Endothelial cell (in vitro differentiated cells): ENCODE measurements at regions not wholly inside any gene's neighbourhood (a gene's known extent, or its start where the extent isn't known, plus 50 kb on each side); places are given as distances from the start of the nearest gene placed in this dataset.

Experiments used
- DNase-seq: peaks from one replicate; pipeline ENCODE4 v3.0.0; 2021; ENCODE audit warnings: low spot score
- H3K27ac Mint-ChIP-seq: one replicate; pipeline ENCODE4 v1.8.0; 2021; ENCODE audit warnings: mixed read lengths, inconsistent platforms; ENCODE audit not compliant: unreplicated experiment
- H3K27me3 Mint-ChIP-seq: one replicate; pipeline ENCODE4 v1.8.0; 2021; ENCODE audit warnings: mild to moderate bottlenecking, moderate library complexity, mixed read lengths, inconsistent platforms; ENCODE audit not compliant: unreplicated experiment
- H3K36me3 Mint-ChIP-seq: one replicate; pipeline ENCODE4 v1.8.0; 2021; ENCODE audit warnings: mild to moderate bottlenecking, low read depth, mixed read lengths, inconsistent platforms; ENCODE audit not compliant: unreplicated experiment
- H3K4me1 Mint-ChIP-seq: one replicate; pipeline ENCODE4 v1.8.0; 2021; ENCODE audit warnings: mild to moderate bottlenecking, mixed read lengths, inconsistent platforms; ENCODE audit not compliant: unreplicated experiment
- H3K4me3 Mint-ChIP-seq: one replicate; pipeline ENCODE4 v1.8.0; 2021; ENCODE audit warnings: mild to moderate bottlenecking, mixed read lengths, inconsistent platforms; ENCODE audit not compliant: unreplicated experiment
- H3K9me3 Mint-ChIP-seq: one replicate; pipeline ENCODE4 v1.8.0; 2021; ENCODE audit warnings: mixed read lengths, inconsistent platforms; ENCODE audit not compliant: unreplicated experiment
- TF ChIP-seq, protein P1 (sequence below): fragments of 200-600 bp; sonication (generic); IDR thresholded peaks from one replicate; pipeline ENCODE4 v1.5.0; 2021; ENCODE audit warnings: antibody characterized with exemption; ENCODE audit not compliant: unreplicated experiment

DNA sequence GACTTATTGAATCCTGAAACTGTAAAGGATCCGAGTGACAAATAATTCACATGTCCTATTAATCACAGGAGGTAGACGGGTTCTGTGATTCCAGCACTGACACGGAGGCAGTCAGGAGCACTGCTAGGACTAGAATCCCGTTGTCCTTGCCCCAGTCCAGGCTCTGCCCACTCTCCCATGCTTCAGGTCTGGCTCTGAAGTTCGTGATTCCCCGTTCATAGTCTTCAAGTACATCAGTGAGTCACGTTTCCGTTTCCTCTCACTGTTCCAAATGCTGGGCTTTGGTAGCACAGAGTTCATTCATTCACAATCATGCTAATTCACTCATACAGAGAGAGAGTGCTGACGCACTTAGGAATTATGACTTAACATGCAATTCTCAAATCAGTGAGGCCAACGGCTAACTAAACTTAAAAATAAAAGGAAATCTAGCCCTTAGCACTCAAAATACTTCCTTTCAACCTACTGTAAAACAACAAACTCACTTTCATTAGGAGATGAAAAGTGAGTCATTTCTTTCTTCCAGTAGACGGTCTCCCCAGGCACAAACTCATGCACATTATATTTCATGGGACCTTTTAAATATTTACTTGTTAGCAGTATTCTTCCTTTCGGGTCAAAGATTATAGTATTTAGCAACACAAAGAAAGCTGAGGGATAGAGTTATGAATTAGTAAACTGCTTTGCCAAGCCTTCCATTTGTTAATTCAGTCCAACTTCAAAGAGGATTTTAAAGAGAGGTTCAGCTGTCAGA lies 94.0 kb upstream of the NHSL1 start:
- H3K4me3 Mint-ChIP-seq = peak overlapping the region; percentile 44
- TF ChIP-seq, protein P1, sequence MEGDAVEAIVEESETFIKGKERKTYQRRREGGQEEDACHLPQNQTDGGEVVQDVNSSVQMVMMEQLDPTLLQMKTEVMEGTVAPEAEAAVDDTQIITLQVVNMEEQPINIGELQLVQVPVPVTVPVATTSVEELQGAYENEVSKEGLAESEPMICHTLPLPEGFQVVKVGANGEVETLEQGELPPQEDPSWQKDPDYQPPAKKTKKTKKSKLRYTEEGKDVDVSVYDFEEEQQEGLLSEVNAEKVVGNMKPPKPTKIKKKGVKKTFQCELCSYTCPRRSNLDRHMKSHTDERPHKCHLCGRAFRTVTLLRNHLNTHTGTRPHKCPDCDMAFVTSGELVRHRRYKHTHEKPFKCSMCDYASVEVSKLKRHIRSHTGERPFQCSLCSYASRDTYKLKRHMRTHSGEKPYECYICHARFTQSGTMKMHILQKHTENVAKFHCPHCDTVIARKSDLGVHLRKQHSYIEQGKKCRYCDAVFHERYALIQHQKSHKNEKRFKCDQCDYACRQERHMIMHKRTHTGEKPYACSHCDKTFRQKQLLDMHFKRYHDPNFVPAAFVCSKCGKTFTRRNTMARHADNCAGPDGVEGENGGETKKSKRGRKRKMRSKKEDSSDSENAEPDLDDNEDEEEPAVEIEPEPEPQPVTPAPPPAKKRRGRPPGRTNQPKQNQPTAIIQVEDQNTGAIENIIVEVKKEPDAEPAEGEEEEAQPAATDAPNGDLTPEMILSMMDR = no peak
- peaks cover 10% of the 10 kb centered on the region for H3K27me3 Mint-ChIP-seq
- peaks cover 43% of the 10 kb centered on the region for H3K4me1 Mint-ChIP-seq
- peak; percentile 23 for DNase-seq
- H3K27ac Mint-ChIP-seq = peak overlapping the region; percentile 94
- no peaks in the 10 kb centered on the region for H3K36me3 Mint-ChIP-seq
- H3K9me3 Mint-ChIP-seq = no peaks in the 10 kb centered on the region

DNA sequence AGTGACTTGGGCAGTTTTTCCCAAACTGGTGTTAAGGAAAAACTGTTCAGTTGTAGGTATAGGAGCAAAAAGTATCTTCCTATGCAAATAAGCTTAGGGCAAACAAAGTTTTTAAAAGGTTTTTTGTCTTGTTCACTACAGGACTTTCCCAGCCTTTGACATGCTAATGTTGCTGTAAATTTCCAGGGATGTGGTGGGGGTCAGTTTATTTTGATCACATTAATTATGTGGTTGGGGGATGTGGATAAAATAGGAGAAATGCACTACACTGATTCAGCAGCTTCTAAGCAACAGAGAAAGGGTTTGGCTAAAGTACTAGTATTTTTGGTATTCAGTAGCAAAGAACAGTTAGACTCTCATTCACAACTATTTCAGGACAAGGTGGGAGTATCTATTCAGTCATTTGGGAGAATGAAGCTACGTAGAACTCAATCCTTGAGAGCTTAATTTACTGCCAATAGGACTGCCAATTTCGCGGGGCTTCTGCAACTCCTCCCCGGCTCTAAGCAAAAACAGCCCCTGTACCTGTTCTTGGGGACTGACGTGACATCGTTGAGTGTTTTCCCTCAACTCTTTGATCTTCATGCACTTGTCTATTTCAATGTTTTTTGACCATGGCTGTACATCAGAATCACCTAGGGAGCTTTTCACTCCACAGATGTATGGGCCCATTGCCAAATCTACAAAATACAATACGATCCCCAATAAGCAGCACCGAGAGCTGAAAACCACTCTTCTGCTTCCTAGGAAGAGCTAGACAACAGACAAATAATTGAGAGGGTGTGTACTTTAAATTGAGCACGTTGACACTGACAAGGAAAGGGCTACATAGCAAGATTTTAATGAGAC lies 94.8 kb upstream of the NHSL1 start:
- no peak for DNase-seq
- peak overlapping the region; percentile 94 for H3K27ac Mint-ChIP-seq
- peak overlapping the region; percentile 28 for H3K4me3 Mint-ChIP-seq
- TF ChIP-seq, protein P1 = no peak
- peaks cover 10% of the 10 kb centered on the region for H3K27me3 Mint-ChIP-seq
- no peaks in the 10 kb centered on the region for H3K9me3 Mint-ChIP-seq
- no peaks in the 10 kb centered on the region for H3K36me3 Mint-ChIP-seq
- H3K4me1 Mint-ChIP-seq = peaks cover 39% of the 10 kb centered on the region

DNA sequence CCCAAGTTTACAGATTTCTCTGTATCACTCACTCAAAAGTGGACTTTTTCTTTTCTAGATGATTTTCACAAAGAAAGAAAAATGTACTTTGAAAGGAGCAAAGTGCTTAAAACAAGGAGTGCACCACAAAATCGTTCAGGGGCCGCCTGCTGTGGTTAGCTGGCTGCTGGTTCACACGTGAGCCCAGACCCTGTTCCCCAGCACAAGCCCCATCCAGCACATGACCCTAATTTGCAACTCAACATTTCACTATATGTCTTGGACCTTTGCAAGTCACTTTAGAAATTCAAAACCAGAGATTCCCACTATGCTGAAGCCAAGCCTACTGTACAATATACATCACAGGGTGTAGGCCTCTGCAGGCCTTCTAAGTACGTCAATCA lies 95.5 kb upstream of the NHSL1 start:
- H3K27ac Mint-ChIP-seq = no peak overlapping the region
- no peaks in the 10 kb centered on the region for H3K36me3 Mint-ChIP-seq
- no peak for DNase-seq
- H3K27me3 Mint-ChIP-seq = peaks cover 7% of the 10 kb centered on the region
- peaks cover 37% of the 10 kb centered on the region for H3K4me1 Mint-ChIP-seq
- no peak overlapping the region for H3K4me3 Mint-ChIP-seq
- TF ChIP-seq, protein P1 = no peak
- H3K9me3 Mint-ChIP-seq = no peaks in the 10 kb centered on the region

DNA sequence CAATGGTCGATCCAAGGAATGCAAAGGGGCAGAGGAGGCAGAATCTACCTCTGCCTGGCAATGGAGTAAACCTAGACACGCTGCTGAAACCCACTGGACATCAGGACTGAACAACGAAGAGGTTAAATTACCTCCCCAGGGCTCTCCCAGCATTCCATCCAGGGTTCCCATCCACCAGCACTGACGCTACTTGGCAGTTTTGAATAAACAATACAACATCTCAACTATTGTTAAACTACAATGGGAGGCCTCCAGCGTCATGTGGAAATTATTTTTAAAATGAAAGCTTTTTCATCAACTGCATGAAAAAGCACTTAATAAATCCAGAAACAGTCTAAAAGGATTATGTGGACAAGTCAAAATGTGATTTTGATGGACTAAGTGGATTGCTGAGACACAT lies 96.8 kb upstream of the NHSL1 start:
- Mint-ChIP-seq H3K9me3 (no peaks in the 10 kb centered on the region), H3K36me3 (no peaks in the 10 kb centered on the region), H3K4me3 (no peak overlapping the region), H3K27ac (peak overlapping the region; percentile 12), H3K4me1 (peaks cover 28% of the 10 kb centered on the region), H3K27me3 (peaks cover 4% of the 10 kb centered on the region)
- no peak for DNase-seq
- TF ChIP-seq, protein P1 = no peak

DNA sequence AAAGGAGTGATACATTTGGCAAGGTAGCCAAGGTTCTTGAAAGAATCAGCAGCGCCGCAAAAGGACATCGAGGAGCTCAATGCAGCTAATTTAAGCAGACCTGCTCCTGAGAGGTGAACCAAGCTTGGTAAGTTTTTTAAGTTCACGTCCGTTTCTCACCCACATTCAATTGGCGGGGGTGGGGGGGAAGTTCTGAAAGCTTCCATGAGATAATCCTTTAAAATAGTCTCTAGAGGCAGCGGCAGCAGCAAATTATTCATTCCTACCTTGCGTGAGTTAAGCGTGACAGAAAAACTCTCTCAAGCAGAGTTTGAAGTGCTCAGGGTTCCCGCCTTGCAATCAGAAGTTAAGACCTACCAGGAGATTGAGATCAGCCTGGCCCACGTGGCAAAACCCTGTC lies 97.3 kb upstream of the NHSL1 start:
- TF ChIP-seq, protein P1 = no peak

More for the DNA sequence above, 97.3 kb upstream of the NHSL1 start:
- H3K27ac Mint-ChIP-seq = no peak overlapping the region
- no peaks in the 10 kb centered on the region for H3K9me3 Mint-ChIP-seq
- peaks cover 4% of the 10 kb centered on the region for H3K27me3 Mint-ChIP-seq
- H3K4me1 Mint-ChIP-seq = peaks cover 28% of the 10 kb centered on the region
- DNase-seq = no peak
- no peaks in the 10 kb centered on the region for H3K36me3 Mint-ChIP-seq
- no peak overlapping the region for H3K4me3 Mint-ChIP-seq
